Gastroesophageal sphincter (tissue), 3 donors: ENCODE measurements at regions not wholly inside any gene's neighbourhood (a gene's known extent, or its start where the extent isn't known, plus 50 kb on each side); places are given as distances from the start of the nearest gene placed in this dataset.

Experiments used
- CTCF ChIP-seq, 4 experiments: fragments of 200-600 bp in 2 of 4; fragments of 450-650 bp in 2 of 4; sonication (generic) in 1 of 4; IDR thresholded peaks; one replicate each; pipeline ENCODE4 v1.5.1; 2017 to 2019; ENCODE audit warnings: antibody characterized with exemption in 4 of 4, mild to moderate bottlenecking in 2 of 4, moderate library complexity in 2 of 4
- POLR2A ChIP-seq, 2 donors: fragments of 450-650 bp; IDR thresholded peaks; one replicate each; pipeline ENCODE4 v1.6.1; 2017; ENCODE audit warnings: antibody characterized with exemption in 2 of 2, mild to moderate bottlenecking in 2 of 2, moderate library complexity in 1 of 2

- no peak for TF ChIP-seq CTCF (IDR thresholded peaks at IDR 0.05)
- TF ChIP-seq POLR2A (IDR thresholded peaks at IDR 0.05), result no peak
Observed at GRCh38 chr2:104026725-104027124, 827.2 kb upstream of the POU3F3 start.
